Activated CD8-positive, alpha-beta T cell treated with anti-CD3 and anti-CD28 coated beads, Interleukin-2, amount 10 ng/mL, durations not matched to agents 7 days and 5 days (primary cell): ENCODE measurements at regions not wholly inside any gene's neighbourhood (a gene's known extent, or its start where the extent isn't known, plus 50 kb on each side); places are given as distances from the start of the nearest gene placed in this dataset.

Experiments
- ATAC-seq: fragments of 150-1000 bp; cut with Tn5 transposase; one replicate; pipeline ENCODE4 v1.10.0; 2021; ENCODE audit warnings: moderate library complexity
- CTCF ChIA-PET: fragments of 350-600 bp; sonication (Branson Sonifier 250); formaldehyde crosslinking; loops from one replicate; lab custom pipeline; 2021; ENCODE audit warnings: antibody characterized with exemption; lab: Charles Lee
- POLR2A ChIA-PET: fragments of 350-600 bp; sonication (Branson Sonifier 250); formaldehyde crosslinking; loops from one replicate; lab custom pipeline; 2021; ENCODE audit warnings: antibody characterized with exemption; lab: Charles Lee
- DNase-seq: peaks from one replicate; pipeline ENCODE4 v3.0.0-alpha.2; 2020
- H3K27ac Mint-ChIP-seq: one replicate; pipeline ENCODE4 v1.8.0; 2021; ENCODE audit warnings: mild to moderate bottlenecking, mixed read lengths
- H3K27me3 Mint-ChIP-seq: one replicate; pipeline ENCODE4 v1.8.0; 2021; ENCODE audit warnings: low read depth, mixed read lengths
- H3K36me3 Mint-ChIP-seq: one replicate; pipeline ENCODE4 v1.8.0; 2021; ENCODE audit warnings: low read depth, mixed read lengths
- H3K4me1 Mint-ChIP-seq: one replicate; pipeline ENCODE4 v1.8.0; 2021; ENCODE audit warnings: low read depth, mixed read lengths
- H3K4me3 Mint-ChIP-seq: one replicate; pipeline ENCODE4 v1.8.0; 2021; ENCODE audit warnings: mild to moderate bottlenecking, mixed read lengths
- H3K9me3 Mint-ChIP-seq: one replicate; pipeline ENCODE4 v1.8.0; 2022; ENCODE audit warnings: mixed read lengths; ENCODE audit not compliant: insufficient read depth

DNA sequence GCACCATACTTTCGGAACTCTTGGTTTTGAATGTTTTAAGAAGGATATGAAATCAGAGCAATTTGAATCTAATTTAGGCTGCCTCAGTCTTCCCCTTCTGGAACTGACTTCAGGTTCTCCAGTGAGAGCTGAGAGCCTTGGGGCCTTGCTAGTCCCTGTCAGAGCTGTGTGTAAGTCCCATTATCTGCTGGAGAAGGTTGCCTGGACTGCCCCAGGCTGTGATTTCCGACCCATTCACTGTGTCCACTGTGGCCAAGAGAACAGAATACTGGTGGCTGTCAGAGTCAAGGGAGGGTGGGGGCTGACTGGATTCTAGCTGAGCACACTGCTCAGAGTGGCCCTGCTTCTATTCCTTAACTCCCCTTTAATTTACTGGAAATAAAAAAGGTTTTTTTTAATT is 278.0 kb downstream of the KCNS3 start:
- Mint-ChIP-seq H3K9me3 (no peaks in the 10 kb centered on the region), H3K27ac (no peak overlapping the region), H3K27me3 (no peaks in the 10 kb centered on the region), H3K36me3 (no peaks in the 10 kb centered on the region), H3K4me3 (no peak overlapping the region), H3K4me1 (no peaks in the 10 kb centered on the region)
- CTCF ChIA-PET, result no interaction called here
- no peak for ATAC-seq
- POLR2A ChIA-PET, result no interaction called here
- DNase-seq, result no peak

DNA sequence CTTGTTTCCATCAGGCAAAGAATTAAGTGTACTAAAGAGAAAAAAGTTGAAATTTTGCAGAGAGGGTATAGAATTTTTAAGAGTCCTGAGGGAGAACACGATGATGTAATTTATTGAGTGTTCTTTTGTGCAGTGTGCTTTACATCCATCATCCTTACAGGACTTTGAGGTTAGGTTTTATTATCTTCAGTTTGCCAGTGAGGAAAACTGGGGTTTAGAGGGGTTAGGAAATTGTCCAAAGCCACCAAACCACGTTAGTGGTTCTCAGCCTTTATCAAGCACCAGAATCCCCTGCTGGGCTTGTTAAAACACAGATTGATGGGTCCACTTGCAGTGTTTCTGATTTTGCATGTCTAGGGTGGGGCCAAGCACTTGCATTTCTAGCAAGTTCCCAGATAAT is 277.5 kb downstream of the KCNS3 start:
- Mint-ChIP-seq H3K4me3 (no peak overlapping the region), H3K27ac (no peak overlapping the region), H3K27me3 (no peaks in the 10 kb centered on the region), H3K9me3 (no peaks in the 10 kb centered on the region), H3K36me3 (no peaks in the 10 kb centered on the region), H3K4me1 (no peaks in the 10 kb centered on the region)
- ChIA-PET POLR2A (no interaction called here), CTCF (no interaction called here)
- no peak for ATAC-seq
- no peak for DNase-seq

DNA sequence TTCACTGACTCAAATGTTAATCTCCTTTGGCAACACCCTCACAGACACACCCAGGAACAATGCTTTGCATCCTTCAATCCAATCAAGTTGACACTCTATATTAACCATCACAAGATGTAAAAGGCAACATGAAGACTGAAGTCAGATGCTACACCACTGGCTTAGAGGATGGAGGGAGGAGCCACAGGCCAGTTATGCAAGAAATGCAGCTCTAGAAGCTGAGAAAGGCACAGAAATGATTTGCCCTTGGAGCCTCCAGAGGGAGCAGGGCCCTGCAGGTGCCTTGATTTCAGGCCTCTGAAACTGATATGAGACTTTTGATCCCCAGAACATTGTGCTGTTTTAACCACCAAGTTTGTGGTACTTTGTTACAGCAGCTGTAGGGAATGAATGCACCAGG is 276.3 kb downstream of the KCNS3 start:
- POLR2A ChIA-PET, result no interaction called here
- Mint-ChIP-seq H3K9me3 (no peaks in the 10 kb centered on the region), H3K27me3 (no peaks in the 10 kb centered on the region), H3K4me1 (no peaks in the 10 kb centered on the region), H3K27ac (no peak overlapping the region), H3K4me3 (no peak overlapping the region), H3K36me3 (no peaks in the 10 kb centered on the region)
- no peak for ATAC-seq
- DNase-seq, result no peak
- CTCF ChIA-PET, result no interaction called here

DNA sequence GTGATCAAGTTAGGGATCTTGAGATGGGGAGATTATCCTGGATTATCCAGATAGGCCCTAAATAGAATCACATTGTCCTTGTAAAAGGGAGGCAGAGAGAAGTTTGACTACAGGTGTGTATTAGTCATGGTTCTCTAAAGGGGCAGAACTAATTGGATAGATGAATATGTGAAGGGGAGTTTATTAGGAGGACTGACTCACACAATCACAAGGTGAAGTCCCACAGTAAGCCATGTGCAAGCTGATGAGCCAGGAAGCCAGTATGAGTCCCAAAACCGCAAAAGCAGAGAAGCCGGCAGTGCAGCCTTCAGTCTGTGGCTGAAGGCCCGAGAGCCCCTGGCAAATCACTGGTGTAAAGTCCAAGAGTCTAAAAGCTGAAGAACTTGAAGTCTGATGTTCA is 275.8 kb downstream of the KCNS3 start:
- Mint-ChIP-seq H3K9me3 (no peaks in the 10 kb centered on the region), H3K36me3 (no peaks in the 10 kb centered on the region), H3K27me3 (no peaks in the 10 kb centered on the region), H3K4me3 (no peak overlapping the region), H3K27ac (no peak overlapping the region), H3K4me1 (no peaks in the 10 kb centered on the region)
- ChIA-PET CTCF (no interaction called here), POLR2A (no interaction called here)
- DNase-seq (no peak), ATAC-seq (no peak)

DNA sequence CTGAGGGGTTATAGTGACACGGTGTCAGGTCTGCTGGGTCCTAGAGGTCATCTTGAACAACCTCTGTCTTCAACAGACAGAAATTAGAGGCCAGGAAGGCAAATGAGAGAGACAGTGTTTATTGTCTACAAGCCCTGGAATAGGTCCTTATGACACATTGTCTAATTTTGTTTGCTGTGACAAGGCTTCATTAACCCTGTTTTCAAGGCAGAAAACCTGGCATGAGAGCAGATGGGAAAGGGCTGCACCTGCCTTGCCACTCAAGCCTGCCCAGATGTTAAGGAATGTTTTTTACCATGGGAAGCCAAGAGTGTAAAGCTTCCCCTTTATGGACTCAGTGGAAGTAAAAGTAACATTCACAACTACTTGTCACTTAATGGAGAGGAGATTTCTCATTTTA is 275.3 kb downstream of the KCNS3 start:
- Mint-ChIP-seq H3K36me3 (no peaks in the 10 kb centered on the region), H3K27ac (no peak overlapping the region), H3K9me3 (no peaks in the 10 kb centered on the region), H3K4me3 (no peak overlapping the region), H3K4me1 (no peaks in the 10 kb centered on the region), H3K27me3 (peaks cover 2% of the 10 kb centered on the region)
- CTCF ChIA-PET, result no interaction called here
- no peak for ATAC-seq
- DNase-seq, result no peak
- POLR2A ChIA-PET, result no interaction called here

DNA sequence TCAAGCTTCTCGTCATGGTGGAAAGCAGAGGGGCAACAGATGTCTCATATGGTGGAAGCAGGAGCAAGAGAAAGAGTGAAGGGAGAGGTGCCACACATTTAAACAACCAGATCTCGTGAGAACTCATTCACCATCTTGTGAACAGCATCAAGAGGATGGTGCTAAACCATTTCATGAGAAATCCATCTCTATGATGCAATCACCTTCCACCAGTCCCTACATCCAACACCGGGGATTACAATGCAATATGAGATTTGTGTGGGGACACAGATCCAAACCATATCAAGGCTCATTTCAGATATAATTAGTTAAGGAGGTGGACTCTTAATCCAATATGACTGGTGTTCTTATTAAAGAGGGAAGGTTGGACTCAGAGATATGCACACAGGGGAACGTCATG is 272.8 kb downstream of the KCNS3 start:
- Mint-ChIP-seq H3K4me3 (no peak overlapping the region), H3K36me3 (no peaks in the 10 kb centered on the region), H3K27ac (no peak overlapping the region), H3K9me3 (no peaks in the 10 kb centered on the region), H3K27me3 (peaks cover 3% of the 10 kb centered on the region), H3K4me1 (no peaks in the 10 kb centered on the region)
- POLR2A ChIA-PET, result no interaction called here
- ATAC-seq, result no peak
- CTCF ChIA-PET, result no interaction called here
- DNase-seq, result no peak

GRCh38 chr2:18149660-18150246 is 271.3 kb downstream of the KCNS3 start:
- POLR2A ChIA-PET, result no interaction called here
- CTCF ChIA-PET, result interaction anchor here (0.6 to 1.5 kb wide), 11 partner anchors 9 to 679 kb away, joined by 3 to 5 read pairs (median 3); no protein-coding TSS in a partner anchor
- H3K36me3 Mint-ChIP-seq, result no peaks in the 10 kb centered on the region
- ATAC-seq, result no peak
- peaks cover 3% of the 10 kb centered on the region for H3K27me3 Mint-ChIP-seq
- DNase-seq, result no peak
- H3K4me1 Mint-ChIP-seq, result no peaks in the 10 kb centered on the region
- H3K9me3 Mint-ChIP-seq, result no peaks in the 10 kb centered on the region
- no peak overlapping the region for H3K4me3 Mint-ChIP-seq
- no peak overlapping the region for H3K27ac Mint-ChIP-seq

DNA sequence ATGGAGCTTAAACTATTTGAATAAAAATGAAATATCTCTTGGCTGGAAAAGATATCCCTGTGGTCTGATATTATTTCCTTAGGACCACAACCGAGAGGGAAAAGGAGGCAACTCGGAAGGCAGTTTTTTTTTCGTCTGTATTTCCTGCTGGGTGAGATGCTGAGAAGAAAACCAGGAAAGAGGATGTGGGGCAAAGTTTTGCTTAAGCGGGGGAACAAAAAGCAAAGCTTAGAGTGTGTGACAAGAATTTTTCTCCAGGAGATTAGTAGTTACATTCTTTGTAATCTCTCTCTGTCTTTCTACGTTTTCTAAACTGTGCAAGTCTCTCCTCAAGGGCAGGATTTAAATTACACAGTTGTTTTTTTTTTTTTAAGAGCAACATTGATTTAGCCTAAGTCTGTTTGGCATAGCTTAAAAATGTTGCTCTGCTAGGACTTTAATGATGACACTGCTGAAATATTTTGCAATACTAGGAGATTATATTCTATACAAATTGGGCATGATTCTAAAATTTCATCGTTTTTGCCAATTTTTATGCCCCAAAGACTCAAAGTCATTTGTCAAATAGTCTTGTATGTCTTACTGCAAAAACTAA is 258.5 kb downstream of the KCNS3 start:
- Mint-ChIP-seq H3K36me3 (no peaks in the 10 kb centered on the region), H3K27ac (no peak overlapping the region), H3K9me3 (no peaks in the 10 kb centered on the region), H3K4me3 (no peak overlapping the region), H3K27me3 (no peaks in the 10 kb centered on the region), H3K4me1 (peaks cover 3% of the 10 kb centered on the region)
- ChIA-PET CTCF (interaction anchor here (0.9 kb wide), 1 partner anchor 13 kb away, joined by 3 read pairs; no protein-coding TSS in a partner anchor), POLR2A (no interaction called here)
- ATAC-seq (no peak), DNase-seq (no peak)

GRCh38 chr2:18133310-18133709 is 254.8 kb downstream of the KCNS3 start:
- Mint-ChIP-seq H3K4me1 (peaks cover 3% of the 10 kb centered on the region), H3K4me3 (no peak overlapping the region), H3K27me3 (no peaks in the 10 kb centered on the region), H3K27ac (no peak overlapping the region), H3K9me3 (no peaks in the 10 kb centered on the region), H3K36me3 (no peaks in the 10 kb centered on the region)
- POLR2A ChIA-PET, result no interaction called here
- ATAC-seq (no peak), DNase-seq (no peak)
- CTCF ChIA-PET, result interaction anchor here (1.0 kb wide), 1 partner anchor 16 kb away, joined by 3 read pairs; no protein-coding TSS in a partner anchor

- ChIA-PET CTCF (interaction anchor here (1.0 kb wide), 1 partner anchor 17 kb away, joined by 3 read pairs; no protein-coding TSS in a partner anchor), POLR2A (no interaction called here)
- peaks cover 3% of the 10 kb centered on the region for H3K4me1 Mint-ChIP-seq
- no peak overlapping the region for H3K4me3 Mint-ChIP-seq
- no peaks in the 10 kb centered on the region for H3K27me3 Mint-ChIP-seq
- ATAC-seq (no peak), DNase-seq (no peak)
- H3K27ac Mint-ChIP-seq, result no peak overlapping the region
- no peaks in the 10 kb centered on the region for H3K9me3 Mint-ChIP-seq
- no peaks in the 10 kb centered on the region for H3K36me3 Mint-ChIP-seq
Observed at GRCh38 chr2:18132697-18133096, 254.2 kb downstream of the KCNS3 start.

- H3K36me3 Mint-ChIP-seq, result no peaks in the 10 kb centered on the region
- ATAC-seq (no peak), DNase-seq (no peak)
- no peaks in the 10 kb centered on the region for H3K27me3 Mint-ChIP-seq
- H3K9me3 Mint-ChIP-seq, result no peaks in the 10 kb centered on the region
- ChIA-PET POLR2A (no interaction called here), CTCF (no interaction called here)
- H3K27ac Mint-ChIP-seq, result no peak overlapping the region
- H3K4me3 Mint-ChIP-seq, result no peak overlapping the region
- peaks cover 3% of the 10 kb centered on the region for H3K4me1 Mint-ChIP-seq
Observed at GRCh38 chr2:18131761-18132160, 253.3 kb downstream of the KCNS3 start.

- H3K4me1 Mint-ChIP-seq, result peaks cover 3% of the 10 kb centered on the region
- H3K4me3 Mint-ChIP-seq, result no peak overlapping the region
- H3K27me3 Mint-ChIP-seq, result no peaks in the 10 kb centered on the region
- H3K27ac Mint-ChIP-seq, result no peak overlapping the region
- ATAC-seq (no peak), DNase-seq (no peak)
- ChIA-PET POLR2A (no interaction called here), CTCF (no interaction called here)
- no peaks in the 10 kb centered on the region for H3K36me3 Mint-ChIP-seq
- H3K9me3 Mint-ChIP-seq, result no peaks in the 10 kb centered on the region
Observed at GRCh38 chr2:18129348-18129747, 250.9 kb downstream of the KCNS3 start.
